ENCODE measurements at regions not wholly inside any gene's neighbourhood (a gene's known extent, or its start where the extent isn't known, plus 50 kb on each side); places are given as distances from the start of the nearest gene placed in this dataset.

DNA sequence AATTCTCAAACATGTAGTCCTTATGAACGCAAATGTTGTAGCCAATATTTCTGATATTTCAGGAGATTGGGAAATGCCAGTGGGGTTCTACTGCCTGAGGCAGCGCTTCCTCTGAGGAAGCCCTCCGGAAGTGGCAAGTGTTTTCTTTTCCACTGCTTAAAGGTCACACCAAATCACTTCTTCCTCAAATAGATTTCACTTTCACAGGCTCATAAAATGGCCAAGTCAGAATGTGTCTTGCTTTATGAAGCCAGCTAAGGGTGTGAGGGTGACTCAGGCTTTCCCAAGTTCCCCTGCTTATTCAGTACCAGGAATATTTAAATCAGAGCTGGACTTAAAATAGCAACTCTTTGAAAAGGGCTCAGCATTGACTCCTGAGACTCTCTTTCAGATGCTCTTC is 514.2 kb upstream of the DIPK2B start:
- DNase-seq (ENCODE audit: extremely low read depth in 1 of 2, low read depth in 1 of 2): no peak

DNA sequence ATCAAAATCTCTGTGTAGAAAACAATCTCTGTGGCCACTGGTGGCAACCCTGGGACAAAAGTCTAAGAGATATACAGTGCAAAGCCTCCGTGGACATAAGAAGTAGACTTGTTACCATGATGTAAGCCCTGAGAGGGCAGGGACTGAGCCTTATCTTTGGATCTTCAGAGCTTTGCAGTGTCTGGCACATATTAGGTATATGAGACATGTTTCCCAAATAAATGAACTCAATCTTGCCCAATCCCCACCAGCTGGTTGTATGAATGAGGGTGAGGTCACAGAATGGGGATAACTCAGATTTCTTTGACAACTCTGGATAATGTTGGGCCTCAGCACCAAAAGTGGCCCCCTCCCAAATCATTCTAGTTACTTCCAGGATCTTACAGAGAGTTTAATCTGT is 511.4 kb upstream of the DIPK2B start:
- DNase-seq (ENCODE audit: extremely low read depth in 1 of 2, low read depth in 1 of 2): no peak

DNA sequence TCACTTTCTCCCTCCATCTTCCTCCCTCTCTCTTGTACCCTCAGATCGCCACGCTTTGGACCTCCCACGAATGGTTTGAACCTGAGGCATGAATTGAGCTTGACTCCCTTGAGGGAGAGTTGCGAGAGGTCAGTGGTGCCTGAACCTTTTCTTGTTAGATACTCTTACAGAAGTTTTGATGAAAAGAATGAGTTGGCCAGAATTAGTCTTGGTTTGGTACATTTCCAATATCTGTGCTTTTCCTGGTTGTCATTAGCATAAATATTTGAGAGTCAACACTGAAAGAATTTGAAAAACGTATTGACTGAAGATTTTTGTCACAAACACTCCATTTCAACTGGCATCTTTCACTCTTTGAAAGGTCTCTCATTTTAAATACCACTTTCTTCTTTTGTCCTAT is 510.6 kb upstream of the DIPK2B start:
- no peak for DNase-seq (ENCODE audit: extremely low read depth in 1 of 2, low read depth in 1 of 2)

DNA sequence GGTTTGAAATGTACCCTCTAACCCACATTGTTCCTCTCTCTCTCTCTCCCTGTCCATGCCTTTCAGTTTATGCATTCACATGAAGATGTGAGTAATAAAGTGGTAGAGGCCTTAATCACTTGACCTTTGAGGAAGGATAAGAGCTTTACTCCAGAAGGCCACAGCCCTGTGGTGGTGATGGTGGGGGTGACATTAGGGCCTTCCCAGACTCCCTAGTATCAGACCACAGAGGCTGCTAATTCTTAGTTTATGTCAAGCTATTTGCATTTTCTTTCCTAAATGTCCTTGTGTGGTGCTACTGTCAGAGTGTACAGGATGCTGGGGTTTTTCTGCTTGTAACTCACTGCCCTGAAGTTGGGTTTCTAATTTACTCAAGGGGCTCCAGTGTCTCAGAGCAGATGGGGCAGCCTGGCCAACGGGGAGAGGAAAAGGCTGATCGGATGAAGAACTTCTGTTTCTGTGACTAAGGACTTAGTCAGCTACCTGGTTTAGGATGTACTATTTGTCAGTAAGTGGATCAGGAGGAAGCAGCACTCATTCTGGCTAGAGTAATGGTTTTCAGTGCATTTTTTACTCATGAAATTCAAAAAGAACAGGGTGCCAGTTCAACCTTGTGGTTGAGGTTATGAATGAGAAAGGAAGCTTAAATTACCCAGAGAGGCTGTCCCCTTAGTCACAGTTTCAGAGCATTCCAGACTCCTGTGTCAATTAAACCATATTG is 509.6 kb upstream of the DIPK2B start:
- DNase-seq (ENCODE audit: extremely low read depth in 1 of 2, low read depth in 1 of 2): no peak

DNA sequence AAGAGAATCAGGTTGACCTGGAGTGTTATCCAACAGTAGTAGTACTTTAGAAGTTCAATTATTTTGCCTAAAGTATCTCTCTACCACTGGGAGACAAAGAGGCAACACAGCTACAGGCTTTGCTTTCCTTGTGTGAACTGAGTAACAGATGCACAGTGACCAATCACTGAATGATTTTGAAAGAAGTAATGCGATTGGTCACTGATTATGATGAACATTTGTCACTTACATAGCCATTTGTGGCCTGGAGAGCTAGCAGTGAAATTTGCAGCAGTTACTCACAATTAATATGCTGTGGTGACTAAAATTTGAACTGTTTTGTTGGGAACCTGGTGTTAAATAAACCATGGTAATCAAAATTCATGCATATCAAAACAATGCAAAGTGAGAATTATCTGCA is 508.7 kb upstream of the DIPK2B start:
- no peak for DNase-seq (ENCODE audit: extremely low read depth in 1 of 2, low read depth in 1 of 2)

DNA sequence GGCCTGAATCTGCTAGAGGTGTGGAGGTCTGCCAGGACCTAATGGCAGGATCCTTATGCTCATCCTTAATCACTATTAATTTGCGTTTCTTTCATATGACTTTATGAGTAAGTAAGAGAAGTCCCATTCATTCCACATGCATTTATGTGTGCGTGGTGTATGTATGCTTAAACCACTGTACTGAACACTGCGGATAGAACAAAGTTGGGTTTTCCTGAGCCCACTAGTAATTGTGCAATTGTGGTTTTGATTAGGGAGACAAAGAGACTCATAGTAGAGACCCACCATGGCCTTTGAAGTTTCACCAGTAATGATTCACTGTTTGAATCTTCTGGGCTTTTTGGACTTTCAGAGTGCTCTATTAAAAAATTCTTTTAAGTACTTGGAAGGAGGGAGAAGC is 498.5 kb upstream of the DIPK2B start:
- no peak for DNase-seq (ENCODE audit: extremely low read depth in 1 of 2, low read depth in 1 of 2)

DNA sequence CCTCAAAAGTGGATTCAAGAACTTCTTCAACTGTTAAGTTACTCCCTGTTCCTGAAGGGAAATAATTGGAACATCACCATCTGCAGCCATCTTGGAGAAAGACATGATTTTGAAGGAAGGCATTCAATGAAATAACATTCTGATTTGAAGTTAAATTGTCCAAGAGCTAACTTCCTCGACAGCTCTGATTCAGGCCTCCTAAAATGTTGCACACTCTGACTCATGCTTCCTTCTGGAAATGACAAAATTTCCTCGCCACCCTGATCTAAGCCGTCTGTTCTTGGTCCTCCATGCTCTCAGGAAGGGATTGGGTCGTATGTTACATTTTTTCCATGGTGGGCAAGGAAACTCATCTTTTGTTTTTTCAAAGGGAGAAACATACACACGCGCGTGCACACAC is 496.9 kb upstream of the DIPK2B start:
- DNase-seq (ENCODE audit: extremely low read depth in 1 of 2, low read depth in 1 of 2): no peak

DNA sequence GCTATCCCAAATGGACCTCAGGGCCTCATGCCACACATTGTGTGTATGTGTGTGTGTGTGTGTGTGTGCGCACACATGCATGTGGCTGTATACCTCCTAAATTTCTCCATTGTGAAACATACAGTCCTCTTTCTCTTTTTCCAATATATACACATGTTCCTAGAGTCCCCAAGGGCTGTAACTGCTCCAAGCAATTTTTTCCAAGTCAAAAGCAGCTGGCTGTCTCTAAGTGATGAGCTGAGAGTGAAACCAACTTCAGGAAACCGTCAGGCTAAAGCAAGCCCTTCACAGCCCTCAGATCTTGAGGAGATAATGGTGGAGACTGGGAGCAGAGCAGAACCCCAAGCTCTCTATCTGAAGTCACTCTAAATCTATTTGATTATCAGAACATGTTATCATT is 496.1 kb upstream of the DIPK2B start:
- DNase-seq (ENCODE audit: extremely low read depth in 1 of 2, low read depth in 1 of 2): no peak

DNA sequence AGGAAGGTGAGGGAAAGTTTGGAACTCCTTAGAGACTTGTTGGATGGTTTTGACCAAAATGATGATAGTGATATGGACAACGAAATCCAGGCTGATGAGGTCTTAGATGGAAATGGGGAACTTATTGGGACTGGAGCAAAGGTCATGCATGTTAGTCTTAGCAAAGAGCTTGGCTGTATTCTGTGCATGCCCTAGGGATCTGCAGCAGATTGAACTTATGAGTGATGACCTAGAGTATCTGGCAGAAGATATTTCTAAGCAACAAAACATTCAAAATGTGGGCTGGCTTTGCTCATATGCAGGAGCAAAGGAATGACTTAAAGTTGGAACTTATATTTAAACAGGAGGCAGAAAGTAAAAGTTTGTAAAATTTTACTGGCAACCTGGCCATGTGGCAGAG is 489.3 kb upstream of the DIPK2B start:
- no peak for DNase-seq (ENCODE audit: extremely low read depth in 1 of 2, low read depth in 1 of 2)

DNA sequence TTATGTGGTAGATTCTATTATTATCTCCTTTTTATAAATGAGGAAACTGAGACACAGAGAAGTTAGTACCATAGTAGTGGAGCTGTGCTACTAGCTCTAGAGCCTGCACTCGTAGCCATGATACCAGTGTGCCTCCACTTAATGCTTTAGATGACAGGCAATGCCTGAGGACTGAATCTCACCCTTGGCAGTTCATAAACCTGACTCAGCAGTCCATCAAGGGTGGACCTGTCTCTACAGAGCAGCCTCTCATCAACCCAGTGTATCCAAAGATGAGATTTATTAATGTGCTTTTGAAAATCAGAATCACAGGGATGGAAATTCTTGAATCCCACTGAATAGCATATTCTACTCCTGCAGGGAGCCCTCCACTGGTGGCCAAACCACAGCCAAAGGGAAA is 483.2 kb upstream of the DIPK2B start:
- DNase-seq (ENCODE audit: extremely low read depth in 1 of 2, low read depth in 1 of 2): no peak

DNA sequence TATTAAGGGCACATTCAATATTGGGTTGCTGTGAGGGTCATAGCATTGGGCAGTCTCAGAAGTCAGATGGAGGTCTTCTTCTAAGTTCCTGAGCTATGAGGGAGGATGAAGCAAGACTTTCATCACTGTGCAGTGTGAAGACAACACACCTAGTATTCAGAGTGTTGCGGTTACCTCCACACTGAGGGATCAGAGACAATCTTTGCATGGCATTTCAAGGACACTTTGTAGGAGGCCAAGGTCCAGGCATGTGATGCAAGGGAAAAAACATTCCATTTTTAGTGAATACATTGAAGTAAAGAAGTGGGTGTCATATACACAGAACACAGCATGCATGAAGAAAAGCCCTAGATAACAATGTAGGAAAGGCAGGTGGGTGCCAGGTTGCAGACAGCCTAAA is 481.2 kb upstream of the DIPK2B start:
- DNase-seq (ENCODE audit: extremely low read depth in 1 of 2, low read depth in 1 of 2): no peak

DNA sequence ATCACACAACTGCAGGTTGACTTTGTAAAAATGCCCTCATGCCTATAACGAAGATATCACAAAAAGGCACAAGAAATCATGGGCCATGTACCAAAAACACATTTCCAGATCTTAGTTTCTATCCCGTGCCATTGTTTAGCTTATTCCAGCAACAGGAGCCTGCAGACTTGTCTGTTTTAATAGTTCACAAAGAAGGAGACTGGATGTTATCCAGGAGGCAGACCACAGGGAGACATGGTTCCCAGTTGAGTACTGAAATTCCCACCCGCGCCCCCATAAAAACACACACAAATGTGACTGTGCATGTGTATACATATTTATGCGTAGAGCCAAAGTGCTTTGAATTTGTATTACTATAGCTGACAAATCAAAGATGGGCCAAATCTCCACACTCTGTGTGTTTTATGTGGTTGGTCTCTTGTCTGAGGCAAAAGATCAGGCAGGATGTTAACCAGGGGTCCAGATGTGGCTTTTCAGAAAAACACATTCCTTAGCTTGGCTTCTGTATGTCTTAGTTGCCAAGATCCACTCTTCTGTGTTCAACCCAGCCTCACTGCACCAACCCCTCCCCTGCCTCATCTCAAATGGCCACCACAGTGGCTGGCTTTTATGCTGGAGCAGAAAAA is 469.2 kb upstream of the DIPK2B start:
- DNase-seq (ENCODE audit: extremely low read depth in 1 of 2, low read depth in 1 of 2): no peak

DNA sequence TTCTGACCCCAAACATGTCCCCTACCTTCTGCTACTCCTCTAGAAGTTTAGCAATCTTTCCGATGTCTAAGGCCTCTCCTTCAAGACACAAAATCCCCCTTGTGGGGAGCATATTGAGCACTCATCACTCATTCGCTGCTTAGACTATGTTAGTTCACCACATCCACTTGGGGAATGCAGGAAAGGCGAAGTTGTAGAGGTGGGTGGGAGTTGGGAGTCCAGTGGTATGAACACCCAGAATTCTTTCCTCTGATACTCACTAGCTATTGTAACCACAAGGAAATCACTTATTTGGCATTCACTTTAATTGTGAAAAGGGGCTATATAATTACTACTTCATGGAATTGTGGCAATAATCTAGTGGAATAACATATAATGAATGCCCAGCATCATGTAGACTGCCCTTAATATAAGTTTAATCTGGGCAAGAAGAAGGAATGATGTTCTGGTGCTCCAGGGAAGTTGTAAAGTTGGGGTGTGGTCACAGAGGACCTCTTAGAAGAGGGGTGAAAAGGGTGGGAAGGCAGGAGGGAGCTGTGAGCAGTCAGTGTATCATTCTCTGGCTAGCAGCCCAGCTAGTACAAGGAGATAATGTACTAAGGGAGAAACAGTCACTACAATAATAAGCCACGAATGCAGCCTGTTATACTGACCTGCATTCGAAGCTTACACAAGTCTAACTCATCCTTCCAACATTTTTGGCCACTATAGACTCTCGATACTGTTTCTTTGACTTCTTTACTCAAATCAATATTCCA is 468.2 kb upstream of the DIPK2B start:
- no peak for DNase-seq (ENCODE audit: extremely low read depth in 1 of 2, low read depth in 1 of 2)

DNA sequence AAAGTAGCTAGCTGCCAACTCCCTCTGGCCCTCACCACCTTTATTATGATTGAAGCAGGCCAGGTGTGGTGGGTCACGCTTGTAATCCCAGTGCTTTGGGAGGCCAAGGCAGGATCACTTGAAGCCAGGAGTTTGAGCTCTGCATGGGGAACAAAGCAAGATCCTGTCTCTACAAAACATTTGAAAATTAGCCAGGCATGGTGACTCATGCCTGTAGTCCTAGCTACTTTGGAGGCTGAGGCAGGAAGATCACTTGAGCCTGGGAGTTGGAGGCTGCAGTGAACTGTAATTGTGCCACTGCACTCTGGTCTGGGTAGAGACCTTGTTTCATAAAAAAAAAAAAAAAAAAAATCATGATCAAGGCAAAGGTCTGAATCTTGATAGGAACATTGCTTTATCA is 467.0 kb upstream of the DIPK2B start:
- DNase-seq (ENCODE audit: extremely low read depth in 1 of 2, low read depth in 1 of 2): no peak

DNA sequence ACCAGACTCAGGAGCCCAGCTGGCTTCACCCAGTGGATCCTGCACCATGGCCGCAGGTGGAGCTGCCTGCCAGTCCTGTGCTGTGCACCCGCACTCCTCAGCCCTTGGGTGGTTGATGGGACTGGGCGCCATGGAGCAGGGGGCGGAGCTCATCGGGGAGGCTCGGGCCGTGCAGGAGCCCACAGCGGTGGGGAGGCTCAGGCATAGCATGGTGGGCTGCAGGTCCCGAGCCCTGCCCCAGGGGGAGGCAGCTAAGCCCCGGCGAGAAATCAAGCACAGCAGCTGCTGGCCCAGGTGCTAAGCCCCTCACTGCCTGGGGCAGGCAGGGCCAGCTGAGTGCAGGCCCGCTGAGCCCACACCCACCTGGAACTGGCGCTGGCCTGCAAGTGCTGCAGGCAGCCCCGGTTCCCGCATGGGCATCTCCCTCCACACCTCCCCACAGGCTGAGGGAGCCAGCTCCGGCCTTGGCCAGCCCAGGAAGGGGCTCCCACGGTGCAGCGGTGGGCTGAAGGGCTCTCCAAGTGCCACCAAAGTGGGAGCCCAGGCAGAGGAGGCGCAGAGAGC is 464.1 kb upstream of the DIPK2B start:
- no peak for DNase-seq (ENCODE audit: extremely low read depth in 1 of 2, low read depth in 1 of 2)

DNA sequence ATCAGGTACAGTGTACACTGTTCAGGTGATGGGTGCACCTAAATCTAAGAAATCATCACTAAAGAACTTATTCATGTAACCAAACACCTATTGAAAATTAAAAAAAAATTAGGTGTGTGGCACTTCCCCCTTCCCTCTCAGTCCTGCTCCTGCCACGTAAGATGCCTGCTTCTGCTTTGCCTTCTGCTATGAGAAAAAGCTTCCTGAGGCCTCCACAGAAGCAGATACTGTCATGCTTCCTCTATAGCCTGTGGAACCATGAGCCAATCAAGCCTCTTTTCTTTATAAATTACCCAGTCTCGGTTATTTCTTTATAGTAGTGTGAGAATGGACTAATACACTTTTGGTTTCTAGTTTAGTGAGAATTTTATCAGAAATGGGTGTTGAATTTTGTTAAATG is 459.8 kb upstream of the DIPK2B start:
- DNase-seq (ENCODE audit: extremely low read depth in 1 of 2, low read depth in 1 of 2): no peak

DNA sequence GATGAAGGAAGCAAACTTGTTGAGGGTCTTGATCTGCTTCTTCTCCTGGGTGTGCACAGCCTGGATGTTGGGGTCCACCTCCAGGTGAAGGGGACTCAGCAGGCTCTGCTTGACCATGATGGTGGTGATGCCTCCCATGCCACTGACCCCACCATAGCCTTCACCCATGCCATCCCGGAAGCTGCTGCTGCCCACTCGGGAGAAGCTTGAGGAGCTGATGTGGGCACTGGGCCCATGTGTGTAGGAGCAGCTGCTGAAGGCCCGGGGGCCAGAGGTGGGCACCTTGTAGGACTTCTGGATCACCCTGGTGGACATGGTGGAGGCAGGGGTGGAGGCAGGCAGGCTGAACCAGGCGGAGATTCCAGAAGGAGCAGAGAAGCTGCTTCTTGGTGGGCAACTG is 432.7 kb upstream of the DIPK2B start:
- no peak for DNase-seq (ENCODE audit: extremely low read depth in 1 of 2, low read depth in 1 of 2)

DNA sequence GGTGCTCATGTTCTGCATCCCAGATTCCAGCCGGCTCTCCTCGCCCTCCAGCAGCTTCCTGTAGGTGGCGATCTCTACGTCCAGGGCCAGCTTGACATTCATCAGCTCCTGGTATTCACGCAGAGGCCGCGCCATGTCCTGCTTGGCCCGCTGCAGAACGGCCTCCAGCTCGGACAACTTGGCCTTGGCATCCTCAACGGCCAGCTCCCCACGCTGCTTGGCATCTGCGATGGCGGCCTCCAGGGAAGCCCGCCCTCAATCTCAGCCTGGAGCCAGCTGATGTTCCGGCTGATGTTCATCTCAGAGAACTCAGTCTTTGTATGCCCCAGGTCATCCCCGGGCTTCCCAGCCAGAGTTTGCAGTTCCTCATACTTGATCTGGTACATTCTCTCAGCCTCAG is 431.8 kb upstream of the DIPK2B start:
- no peak for DNase-seq (ENCODE audit: extremely low read depth in 1 of 2, low read depth in 1 of 2)

DNA sequence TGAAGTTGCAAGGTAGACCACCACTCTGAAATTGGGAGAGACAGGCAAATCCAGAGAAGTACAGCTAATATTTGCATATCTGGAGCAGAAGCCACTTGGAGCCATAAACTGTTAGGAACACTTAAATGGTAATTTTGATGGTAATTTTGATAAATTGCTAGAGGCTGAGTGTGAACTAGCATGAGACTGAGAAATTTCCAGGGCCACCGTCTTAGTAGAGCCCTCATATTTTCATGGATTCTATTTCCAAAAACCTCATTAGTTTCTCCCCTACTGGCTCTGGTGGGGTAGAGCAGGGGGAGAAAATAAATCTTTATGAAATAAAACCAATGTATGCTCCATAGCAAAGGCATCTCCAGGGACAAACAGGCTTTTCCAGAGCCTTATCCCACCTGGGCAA is 429.4 kb upstream of the DIPK2B start:
- DNase-seq (ENCODE audit: extremely low read depth in 1 of 2, low read depth in 1 of 2): no peak

DNA sequence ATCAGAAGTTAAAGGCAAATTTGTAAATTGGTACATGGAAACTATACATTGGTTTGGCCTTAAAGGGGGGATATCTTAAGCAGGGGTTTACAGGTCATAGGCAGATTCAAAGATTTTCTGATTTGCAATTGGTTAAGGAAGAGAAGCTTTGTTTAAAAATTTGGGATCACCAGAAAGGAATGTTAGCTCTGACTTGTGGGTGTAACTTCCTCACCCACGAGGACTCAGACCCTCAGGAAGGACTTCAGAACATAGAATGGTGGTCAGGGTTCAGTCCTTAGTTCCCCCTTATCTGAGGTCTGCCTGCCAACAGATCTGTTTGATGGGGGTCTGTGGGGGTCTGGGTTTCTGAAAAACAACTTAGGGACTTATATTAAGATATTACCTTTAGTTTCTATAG is 427.4 kb upstream of the DIPK2B start:
- no peak for DNase-seq (ENCODE audit: extremely low read depth in 1 of 2, low read depth in 1 of 2)

DNA sequence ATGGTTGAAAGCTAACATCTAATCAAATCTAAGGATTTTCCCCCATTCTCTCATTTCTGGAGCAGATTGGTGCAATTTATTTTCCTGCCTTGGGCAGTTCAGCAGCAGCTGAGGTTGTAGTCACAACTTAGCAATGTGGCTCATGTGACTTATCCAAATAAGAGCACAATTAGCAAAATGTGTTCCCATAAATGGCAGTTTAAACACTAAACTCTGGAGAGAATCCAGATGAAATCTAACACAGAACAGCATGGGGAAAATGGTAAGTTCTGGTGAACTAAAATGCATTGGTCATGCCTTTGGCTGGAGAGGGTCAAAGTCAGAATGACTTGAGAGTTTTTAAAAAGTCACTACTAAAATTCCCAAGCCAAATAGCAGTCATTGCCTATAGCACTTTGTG is 422.6 kb upstream of the DIPK2B start:
- no peak for DNase-seq (ENCODE audit: extremely low read depth in 1 of 2, low read depth in 1 of 2)

DNA sequence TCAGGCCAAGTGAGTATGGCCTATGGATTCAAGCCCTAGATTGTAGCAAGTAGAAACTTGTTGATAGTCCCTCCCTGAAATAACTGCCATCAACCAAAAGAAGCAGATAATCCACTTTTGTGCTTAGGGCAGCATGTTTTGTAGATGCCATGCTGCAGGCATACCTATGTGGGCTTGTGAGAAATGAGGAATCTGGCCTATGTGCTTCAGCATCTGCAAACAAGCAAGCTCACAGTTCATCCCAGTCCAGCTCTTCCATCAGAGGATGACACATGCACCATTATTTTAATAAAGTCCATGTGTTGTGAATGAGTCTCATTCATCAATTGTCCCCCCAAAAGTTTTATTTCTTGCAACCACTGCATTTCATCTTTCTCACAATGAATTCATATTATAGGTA is 421.9 kb upstream of the DIPK2B start:
- no peak for DNase-seq (ENCODE audit: extremely low read depth in 1 of 2, low read depth in 1 of 2)
